ENCODE measurements at regions not wholly inside any gene's neighbourhood (a gene's known extent, or its start where the extent isn't known, plus 50 kb on each side); places are given as distances from the start of the nearest gene placed in this dataset.

DNA sequence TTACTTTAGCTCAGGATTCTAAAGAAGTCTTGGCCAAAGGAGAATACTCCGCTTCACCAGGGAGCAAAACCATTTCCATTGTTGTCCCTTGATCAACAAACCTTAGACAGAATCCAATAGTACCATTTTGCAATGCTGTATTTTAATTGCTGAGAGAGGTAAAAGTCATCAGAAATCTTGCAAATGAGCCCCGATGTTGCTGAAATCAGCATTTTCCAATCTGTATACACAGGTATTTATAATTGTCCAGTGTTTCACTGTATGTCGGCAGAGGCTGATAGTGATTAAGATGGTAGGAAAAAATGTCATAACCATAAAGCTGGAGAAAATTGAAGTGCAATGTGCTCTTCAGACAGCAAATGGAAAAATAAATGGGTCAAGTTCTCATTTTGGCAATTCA is 170.0 kb upstream of the ARL4C start:
- DNase-seq (ENCODE audit: extremely low spot score) = peak; percentile 55
- 93% methylated on average over 3 of the region's 3 CpGs for WGBS
- intact Hi-C loops (cut with DNase I) = no loop called here
- H3K36me3 ChIP-seq = no peaks in the 10 kb centered on the region
- no peak overlapping the region for H3K4me3 ChIP-seq
- TF ChIP-seq, protein P1, sequence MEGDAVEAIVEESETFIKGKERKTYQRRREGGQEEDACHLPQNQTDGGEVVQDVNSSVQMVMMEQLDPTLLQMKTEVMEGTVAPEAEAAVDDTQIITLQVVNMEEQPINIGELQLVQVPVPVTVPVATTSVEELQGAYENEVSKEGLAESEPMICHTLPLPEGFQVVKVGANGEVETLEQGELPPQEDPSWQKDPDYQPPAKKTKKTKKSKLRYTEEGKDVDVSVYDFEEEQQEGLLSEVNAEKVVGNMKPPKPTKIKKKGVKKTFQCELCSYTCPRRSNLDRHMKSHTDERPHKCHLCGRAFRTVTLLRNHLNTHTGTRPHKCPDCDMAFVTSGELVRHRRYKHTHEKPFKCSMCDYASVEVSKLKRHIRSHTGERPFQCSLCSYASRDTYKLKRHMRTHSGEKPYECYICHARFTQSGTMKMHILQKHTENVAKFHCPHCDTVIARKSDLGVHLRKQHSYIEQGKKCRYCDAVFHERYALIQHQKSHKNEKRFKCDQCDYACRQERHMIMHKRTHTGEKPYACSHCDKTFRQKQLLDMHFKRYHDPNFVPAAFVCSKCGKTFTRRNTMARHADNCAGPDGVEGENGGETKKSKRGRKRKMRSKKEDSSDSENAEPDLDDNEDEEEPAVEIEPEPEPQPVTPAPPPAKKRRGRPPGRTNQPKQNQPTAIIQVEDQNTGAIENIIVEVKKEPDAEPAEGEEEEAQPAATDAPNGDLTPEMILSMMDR (IDR thresholded peaks at IDR 0.05) = no peak
- TF ChIP-seq EP300 (IDR thresholded peaks at IDR 0.05) = no peak
- TF ChIP-seq POLR2A (IDR thresholded peaks at IDR 0.05; ENCODE audit: low read depth) = no peak
- TF ChIP-seq POLR2AphosphoS5 (IDR thresholded peaks at IDR 0.05) = no peak
- no peaks in the 10 kb centered on the region for H3K27me3 ChIP-seq
- no peak overlapping the region for H3K27ac ChIP-seq (replicated peaks in 1 of 4)
- H3K9me3 ChIP-seq = no peaks in the 10 kb centered on the region
- H3K4me1 ChIP-seq = no peaks in the 10 kb centered on the region

DNA sequence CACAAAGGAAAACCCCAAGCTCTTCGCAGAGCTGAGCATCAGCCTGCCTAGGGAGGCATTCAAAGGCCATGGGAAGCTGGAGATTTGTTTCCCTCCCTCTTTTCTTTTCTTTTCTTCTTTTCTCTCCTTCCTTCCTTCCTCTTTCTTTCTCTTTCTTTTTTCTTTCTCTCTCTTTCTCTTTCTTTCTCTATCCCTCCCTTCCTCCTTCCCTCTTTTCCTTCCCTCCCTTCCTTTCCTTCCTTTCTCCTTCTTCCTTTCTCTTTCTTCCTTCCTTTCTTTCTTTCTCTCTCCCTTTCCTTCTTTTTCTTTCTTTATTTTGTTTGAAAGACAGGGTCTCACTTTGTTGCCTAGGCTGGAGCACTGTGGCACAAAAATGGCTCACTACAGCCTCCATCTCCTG is 168.4 kb upstream of the ARL4C start:
- H3K27me3 ChIP-seq = no peaks in the 10 kb centered on the region
- no peaks in the 10 kb centered on the region for H3K4me1 ChIP-seq
- 81% methylated on average over 1 of the region's 1 CpG for WGBS
- H3K9me3 ChIP-seq = no peaks in the 10 kb centered on the region
- H3K36me3 ChIP-seq = no peaks in the 10 kb centered on the region
- DNase-seq (ENCODE audit: extremely low spot score) = no peak
- intact Hi-C loops (cut with DNase I) = no loop called here
- TF ChIP-seq EP300 (IDR thresholded peaks at IDR 0.05) (no peak), POLR2A (IDR thresholded peaks at IDR 0.05; ENCODE audit: low read depth) (no peak), POLR2AphosphoS5 (IDR thresholded peaks at IDR 0.05) (no peak)
- TF ChIP-seq, protein P1 (IDR thresholded peaks at IDR 0.05) = no peak
- H3K4me3 ChIP-seq = no peak overlapping the region
- no peak overlapping the region for H3K27ac ChIP-seq (replicated peaks in 1 of 4)

DNA sequence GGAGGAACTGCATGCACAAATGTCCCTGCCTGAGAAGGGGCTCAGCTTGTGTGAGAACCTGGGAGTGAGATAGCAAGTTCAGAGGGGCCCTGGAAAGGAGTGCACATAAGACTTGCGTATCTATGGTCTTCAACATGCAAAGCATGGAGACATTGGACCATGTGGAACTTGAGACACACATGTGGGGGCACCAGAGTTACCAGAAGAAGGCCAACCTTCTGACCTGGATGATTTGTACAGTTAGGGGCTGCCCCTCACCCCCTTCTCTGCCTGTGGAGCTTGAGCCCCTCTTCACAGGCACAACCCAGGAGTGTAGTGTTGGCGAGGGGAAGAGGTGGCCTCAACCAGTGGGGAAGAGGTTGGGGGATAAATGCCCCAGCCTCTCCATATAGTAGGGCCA is 165.0 kb upstream of the ARL4C start:
- Histone ChIP-seq H3K4me3 (no peak overlapping the region), H3K27ac (replicated peaks in 1 of 4) (no peak overlapping the region), H3K9me3 (no peaks in the 10 kb centered on the region), H3K36me3 (no peaks in the 10 kb centered on the region), H3K4me1 (no peaks in the 10 kb centered on the region), H3K27me3 (no peaks in the 10 kb centered on the region)
- WGBS = 46% methylated on average over 2 of the region's 2 CpGs
- no peak for DNase-seq (ENCODE audit: extremely low spot score)
- TF ChIP-seq POLR2AphosphoS5 (IDR thresholded peaks at IDR 0.05) = no peak
- TF ChIP-seq EP300 (IDR thresholded peaks at IDR 0.05) = no peak
- TF ChIP-seq, protein P1 (IDR thresholded peaks at IDR 0.05) = no peak
- no peak for TF ChIP-seq POLR2A (IDR thresholded peaks at IDR 0.05; ENCODE audit: low read depth)
- intact Hi-C loops (cut with DNase I) = no loop called here

DNA sequence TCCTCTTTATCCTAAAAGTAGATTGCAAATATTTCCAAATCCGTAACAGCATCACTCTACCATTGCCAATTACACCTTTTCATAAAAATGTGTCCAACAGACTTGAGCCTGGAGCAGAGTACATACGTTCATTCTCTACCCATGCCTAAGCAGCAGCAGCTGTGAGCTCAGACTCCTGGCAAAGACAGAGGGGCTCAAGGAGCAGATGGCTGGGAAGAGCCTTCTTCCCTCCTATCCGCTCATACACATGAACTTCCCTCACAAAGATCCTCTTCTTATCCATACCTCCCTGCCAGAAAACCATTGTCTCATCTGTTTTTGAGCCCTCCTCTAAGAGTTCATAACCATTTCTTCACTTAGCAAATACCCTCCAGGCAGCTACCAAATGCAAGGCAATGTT is 164.3 kb upstream of the ARL4C start:
- Histone ChIP-seq H3K36me3 (no peaks in the 10 kb centered on the region), H3K27me3 (no peaks in the 10 kb centered on the region), H3K9me3 (no peaks in the 10 kb centered on the region), H3K4me3 (no peak overlapping the region), H3K27ac (replicated peaks in 1 of 4) (no peak overlapping the region), H3K4me1 (no peaks in the 10 kb centered on the region)
- DNase-seq (ENCODE audit: extremely low spot score) = no peak
- WGBS = 67% methylated on average over 3 of the region's 3 CpGs
- intact Hi-C loops (cut with DNase I) = no loop called here
- TF ChIP-seq, protein P1 (IDR thresholded peaks at IDR 0.05) = no peak
- TF ChIP-seq POLR2AphosphoS5 (IDR thresholded peaks at IDR 0.05) = no peak
- TF ChIP-seq POLR2A (IDR thresholded peaks at IDR 0.05; ENCODE audit: low read depth) = no peak

DNA sequence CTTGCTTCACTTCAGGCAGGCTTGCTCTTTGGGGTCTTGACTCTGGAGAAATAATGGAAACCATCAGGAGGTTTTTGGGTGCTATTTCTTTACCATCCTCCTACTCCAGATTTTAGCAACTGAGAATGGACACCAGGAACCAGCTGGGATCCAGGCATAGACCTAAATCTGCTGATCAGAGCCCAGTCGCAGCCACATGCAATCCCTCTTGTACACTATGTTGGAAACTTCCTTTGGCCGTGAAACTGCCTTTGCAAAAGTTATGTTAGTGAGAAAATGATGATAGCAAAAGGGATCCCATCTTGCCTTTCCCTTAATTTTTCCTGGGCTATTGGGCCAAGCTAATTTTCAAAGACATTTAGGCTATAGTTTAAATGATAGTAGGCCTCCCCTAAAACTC is 158.8 kb upstream of the ARL4C start:
- no peak overlapping the region for H3K4me3 ChIP-seq
- 83% methylated on average over 2 of the region's 2 CpGs for WGBS
- H3K36me3 ChIP-seq = no peaks in the 10 kb centered on the region
- H3K27me3 ChIP-seq = peaks cover 0 to 12% (median 0%) of the 10 kb centered on the region in 4 donors
- no peaks in the 10 kb centered on the region for H3K9me3 ChIP-seq
- TF ChIP-seq POLR2A (IDR thresholded peaks at IDR 0.05; ENCODE audit: low read depth) (no peak), POLR2AphosphoS5 (IDR thresholded peaks at IDR 0.05) (no peak), EP300 (IDR thresholded peaks at IDR 0.05) (no peak)
- TF ChIP-seq, protein P1 (IDR thresholded peaks at IDR 0.05) = no peak
- no peak for DNase-seq (ENCODE audit: extremely low spot score)
- no peak overlapping the region for H3K27ac ChIP-seq (replicated peaks in 1 of 4)
- H3K4me1 ChIP-seq = no peaks in the 10 kb centered on the region
- intact Hi-C loops (cut with DNase I) = no loop called here

All from esophagus muscularis mucosa (tissue), 4 donors.